NCI-H510A (cell line): ENCODE measurements at regions not wholly inside any gene's neighbourhood (a gene's known extent, or its start where the extent isn't known, plus 50 kb on each side); places are given as distances from the start of the nearest gene placed in this dataset.
"Not testable (repeated sequence)": the region's sequence is repeated elsewhere in the genome, so short reads cannot be mapped to it uniquely, and the experiment has no call there.

ENCODE experiments used
- DNase-seq: peaks from one replicate; lab custom pipeline; 2025; lab: John Stamatoyannopoulos, UW

DNA sequence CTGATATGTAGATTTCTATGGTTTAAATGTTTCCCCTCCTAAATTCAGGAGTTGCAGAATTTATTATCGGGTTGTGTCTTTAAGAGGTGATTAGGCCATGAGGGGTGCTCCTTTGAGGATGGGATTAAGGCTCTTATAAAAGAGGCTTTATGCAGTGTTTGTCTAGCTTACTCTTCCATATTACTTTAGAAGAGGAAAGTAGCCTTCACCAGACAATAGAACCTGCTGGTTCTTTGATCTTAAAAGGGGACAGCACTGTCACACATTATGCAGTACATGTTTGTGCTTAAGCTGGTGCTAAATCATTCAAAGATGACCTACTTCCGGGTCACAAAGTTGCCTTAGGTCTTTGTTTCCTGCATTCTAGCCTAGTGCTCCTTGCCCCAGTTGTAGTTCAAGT lies 81.0 kb downstream of the CPXCR1 start:
- DNase-seq, result no peak

DNA sequence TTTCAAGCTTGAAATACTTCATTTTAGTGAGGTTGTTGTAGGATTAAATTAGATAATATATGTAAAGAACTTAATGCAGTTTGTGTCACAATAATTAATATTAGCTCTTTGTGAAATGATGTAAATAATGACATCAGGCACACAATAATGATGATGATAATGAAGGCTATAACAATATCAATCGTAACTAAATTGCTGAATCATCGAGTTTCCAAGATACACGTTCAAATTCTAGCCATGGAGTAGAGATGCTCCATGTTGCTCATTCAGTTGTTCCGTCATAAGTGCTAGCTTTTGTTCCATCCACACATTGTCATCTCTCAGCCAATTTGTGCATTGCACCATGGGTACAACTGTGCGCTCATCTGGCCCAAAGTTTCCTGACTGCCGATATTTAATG lies 83.1 kb downstream of the CPXCR1 start:
- DNase-seq, result no peak

DNA sequence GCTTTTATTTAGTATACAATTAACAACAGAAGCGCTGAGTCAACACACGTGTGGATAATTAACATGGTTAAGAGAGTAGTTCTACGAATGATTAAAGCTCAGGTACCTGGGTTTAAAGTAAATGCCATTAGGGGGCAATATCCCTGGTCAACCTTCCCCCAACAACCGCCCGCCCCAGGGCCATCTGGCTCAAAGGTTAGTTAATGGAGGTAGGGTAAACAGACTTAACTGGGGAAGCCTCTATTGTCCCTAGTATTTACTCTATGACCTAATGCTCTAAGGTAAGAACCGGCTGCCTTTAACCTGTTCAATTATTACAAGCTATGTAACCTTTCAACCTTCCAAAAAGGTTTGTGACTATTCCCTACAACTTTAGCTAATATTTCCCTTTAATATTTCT lies 90.7 kb downstream of the CPXCR1 start:
- DNase-seq, result peak; percentile 0

DNA sequence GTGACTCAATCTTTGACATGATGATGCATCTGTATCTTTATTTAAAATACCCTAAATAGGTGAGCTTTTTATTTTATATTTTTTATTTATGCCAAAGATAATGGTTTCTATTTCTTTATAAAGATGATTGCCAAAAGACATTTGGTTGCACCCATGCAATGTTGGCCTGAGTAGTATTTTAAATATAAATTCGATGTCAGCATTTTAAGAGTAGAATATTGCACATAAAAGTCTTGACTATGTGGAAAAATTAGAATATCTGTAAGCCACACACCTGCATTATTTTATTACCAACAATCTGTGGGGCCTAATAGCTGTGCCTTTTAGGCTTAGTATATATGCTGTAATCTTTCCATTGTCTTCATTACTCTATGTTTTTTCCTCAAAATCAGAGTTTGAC lies 91.4 kb downstream of the CPXCR1 start:
- DNase-seq, result no peak

DNA sequence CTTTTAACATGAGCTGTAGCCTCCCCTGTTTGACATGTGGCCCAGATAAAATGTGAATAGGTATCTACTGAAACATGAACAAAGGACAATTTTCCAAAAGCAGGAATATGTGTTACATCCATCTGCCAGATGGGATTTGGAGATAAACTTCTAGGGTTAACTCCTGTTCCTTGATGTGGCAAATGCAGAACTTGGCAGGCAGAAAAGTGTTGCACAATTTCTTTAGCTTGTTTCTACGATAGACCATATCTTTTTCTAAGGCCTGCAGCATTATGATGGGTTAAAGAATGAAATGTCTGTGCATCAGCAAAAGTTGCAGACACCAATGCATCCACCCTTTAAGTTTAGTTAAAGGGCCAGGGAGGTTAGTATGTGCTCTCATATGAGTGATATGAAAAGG lies 96.8 kb downstream of the CPXCR1 start:
- DNase-seq, result not testable (repeated sequence)

DNA sequence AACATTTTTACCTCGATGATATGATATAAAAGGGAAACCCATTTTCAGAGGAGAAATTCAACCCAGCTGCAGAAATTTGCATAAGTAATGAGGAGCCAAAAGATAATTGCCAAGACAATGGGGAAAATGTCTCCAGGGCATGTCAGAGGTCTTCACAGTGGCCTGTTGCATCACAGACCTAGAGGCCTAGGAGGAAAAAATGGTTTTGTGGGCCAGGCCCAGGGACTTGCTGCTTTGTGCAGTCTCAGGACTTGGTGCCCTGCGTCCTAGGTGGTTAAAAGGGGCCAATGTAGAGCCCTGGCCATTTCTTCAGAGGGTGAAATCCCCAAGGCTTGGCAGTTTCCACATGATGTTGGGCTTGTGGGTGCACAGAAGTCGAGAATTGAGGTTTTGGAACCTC lies 106.9 kb downstream of the CPXCR1 start:
- no peak for DNase-seq

DNA sequence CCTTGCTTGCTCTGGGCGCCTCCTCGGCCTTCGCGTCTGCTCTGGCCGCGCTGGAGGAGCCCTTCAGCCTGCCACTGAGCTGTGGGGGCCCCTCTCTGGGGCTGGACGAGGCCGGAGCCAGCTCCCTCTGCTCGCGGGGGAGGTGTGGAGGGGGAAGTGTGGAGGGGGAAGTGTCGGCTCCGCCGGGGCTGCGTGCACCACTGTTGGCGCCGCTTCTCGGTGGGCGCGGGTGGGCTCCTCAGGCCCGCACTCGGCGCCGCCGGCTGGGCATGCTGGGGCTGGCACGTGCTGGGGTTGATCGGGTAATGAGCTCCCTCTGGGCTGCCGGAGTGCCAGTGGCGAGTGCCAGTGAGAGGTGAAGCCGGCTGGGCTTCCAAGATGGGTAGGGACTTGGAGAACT lies 116.7 kb downstream of the CPXCR1 start:
- no peak for DNase-seq

DNA sequence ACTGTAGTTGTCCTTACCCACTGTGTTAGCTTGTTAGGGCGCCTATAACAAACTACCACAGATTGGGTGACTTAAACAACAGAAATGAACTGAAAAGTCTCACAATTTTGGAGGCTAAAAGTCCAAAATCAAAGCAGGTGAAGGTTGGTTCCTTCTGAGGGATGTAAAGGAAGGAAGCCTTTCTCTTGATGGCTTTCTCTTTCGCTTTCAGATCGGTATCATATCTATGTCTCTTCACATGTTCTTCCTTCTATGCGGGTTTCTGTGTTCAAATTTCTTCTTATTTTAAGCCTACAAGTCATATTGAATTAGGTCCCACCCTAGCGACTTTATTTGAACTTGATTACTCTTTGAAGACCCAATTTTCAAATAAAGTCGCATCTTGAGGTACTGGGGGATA lies 118.6 kb downstream of the CPXCR1 start:
- no peak for DNase-seq

DNA sequence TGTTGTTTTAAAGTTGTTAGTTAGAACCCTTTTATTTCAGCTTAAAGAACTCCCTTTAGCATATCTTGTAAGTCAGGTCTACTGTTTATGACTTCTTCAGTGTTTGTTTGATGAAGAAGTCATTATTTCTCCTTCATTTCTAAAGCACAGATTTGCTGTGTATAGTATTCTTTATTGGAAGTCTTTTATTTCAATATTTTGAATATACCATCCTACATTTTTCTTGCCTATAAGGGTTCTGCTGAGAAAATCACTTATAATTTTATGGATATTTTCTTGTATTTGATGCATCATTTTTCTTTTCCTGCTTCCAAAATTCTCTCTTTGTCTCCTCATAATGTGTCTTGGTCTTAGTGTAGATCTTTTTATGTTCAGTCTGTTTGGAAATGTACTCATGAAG lies 134.5 kb downstream of the CPXCR1 start:
- no peak for DNase-seq

DNA sequence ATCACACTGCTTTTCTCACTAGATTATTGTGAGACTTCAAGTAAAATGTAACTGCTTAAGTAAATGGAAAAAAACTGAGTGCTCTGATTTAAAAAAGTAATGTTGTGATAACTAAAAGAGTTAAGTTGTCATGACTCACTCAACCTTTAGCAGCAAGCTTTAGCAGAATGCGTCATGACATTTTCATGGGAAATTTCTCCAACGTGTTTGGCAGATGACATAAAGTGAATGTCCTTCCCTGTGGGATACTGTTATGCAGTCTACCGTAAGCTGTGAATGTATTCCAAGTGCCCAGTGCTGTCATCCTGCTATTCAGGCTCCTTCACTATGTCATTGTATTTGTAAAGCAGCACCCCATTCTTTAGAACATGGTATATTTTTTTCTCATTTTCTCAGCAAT lies 136.2 kb downstream of the CPXCR1 start:
- DNase-seq, result no peak

DNA sequence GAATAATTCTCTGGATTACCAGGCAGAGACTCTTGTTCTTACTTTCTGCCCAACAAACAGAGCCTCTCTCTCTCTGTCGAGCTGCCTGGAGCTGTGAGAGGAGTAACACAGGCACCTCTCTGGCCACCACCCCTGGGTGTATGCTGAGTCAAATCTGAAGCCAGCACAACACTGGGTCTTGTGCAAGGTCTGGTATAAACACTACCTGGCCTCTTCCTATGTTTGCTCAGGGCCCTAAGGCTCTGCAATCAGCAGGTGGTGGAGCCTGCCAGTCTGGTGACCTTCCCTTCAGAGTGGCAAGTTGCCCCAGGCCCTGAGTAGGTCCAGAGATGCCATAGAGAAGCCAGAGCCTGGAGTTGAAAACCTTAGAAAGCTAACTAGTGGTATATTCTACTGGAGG lies 139.9 kb downstream of the CPXCR1 start:
- no peak for DNase-seq

DNA sequence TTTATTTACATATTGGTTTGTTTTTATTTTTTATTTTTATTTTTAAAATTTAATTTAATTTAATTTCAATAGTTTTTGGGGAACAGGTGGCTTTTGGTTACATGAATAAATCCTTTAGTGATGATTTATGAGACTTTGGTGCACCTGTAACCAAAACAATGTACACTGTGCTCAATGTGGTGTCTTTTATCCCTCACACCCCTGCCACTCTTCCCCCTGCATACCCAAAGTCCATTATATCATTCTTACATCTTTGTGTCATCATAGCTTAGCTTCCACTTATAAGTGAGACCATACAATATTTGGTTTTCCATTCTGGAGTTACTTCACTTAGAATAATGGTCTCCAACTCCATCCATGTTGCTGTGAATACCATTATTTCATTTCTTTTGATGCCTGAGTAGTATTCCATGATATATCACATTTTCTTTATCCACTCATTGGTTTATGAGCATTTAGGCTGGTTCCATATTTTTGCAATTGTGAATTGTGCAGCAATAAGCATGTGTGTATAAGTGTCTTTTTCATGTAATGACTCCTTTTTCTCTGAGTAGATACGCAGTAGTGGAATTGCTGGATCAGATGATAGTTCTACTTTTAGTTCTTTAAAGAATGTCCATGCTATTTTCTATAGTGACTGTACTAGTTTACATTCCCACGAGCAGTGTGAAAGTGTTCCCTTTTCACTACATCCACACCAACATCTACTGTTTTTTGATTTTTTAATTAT lies 157.1 kb downstream of the CPXCR1 start:
- no peak for DNase-seq

DNA sequence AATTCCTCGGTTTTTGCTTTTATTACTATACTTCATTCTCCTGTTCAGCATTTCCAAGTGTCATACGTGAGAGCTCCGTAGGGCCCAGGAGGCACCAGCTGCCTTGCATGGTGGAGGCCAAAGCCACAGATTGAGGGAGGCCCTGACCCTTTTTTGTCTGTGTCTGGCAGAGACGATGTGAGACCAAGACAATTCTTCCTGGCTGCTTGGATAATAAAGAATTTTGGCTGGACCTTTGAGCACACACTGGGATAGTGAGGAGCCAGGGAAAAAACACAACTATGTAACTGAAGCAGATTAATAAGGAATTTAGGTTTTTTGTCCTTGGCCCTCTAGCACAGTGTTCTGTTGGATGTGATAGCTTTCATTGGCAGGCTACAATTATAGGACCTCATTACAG lies 161.0 kb downstream of the CPXCR1 start:
- DNase-seq, result no peak

DNA sequence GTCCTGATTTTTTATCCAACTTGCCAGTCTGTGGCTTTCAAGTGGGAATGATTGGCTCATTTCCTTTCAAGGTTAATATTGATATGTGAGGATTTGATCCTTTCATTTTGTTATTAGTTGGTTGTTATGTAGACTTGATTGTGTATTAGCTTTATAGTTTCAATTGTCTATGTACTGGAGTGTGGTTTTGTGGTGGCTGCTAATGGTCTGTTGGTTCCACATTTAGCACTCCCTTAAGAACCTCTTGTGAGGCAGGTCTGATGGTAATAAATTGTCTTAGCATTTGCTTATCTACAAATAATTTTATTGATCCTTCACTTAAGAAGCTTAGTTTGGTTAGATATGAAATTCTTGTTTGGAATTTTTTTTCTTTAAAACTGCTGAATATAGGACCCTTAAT lies 190.6 kb downstream of the CPXCR1 start:
- DNase-seq, result no peak

DNA sequence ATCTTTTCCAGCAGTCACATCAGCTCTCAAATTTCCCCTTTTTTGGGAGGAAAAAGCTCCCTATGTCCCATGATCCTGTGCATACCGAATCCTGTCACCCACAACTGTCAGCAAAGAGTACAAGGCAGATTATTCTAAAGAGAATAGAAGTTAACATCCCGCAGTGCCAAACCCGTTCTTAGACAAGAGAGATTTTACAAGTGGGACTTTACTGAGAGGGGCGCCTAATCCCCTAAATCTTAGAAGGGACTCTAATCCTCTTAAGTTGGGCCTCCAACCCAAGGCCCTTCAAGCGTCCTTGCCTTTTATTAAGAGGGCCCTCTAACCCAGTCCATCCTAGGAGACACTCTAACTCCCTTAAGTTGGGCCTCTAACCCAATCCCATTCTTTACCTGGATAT lies 193.9 kb downstream of the CPXCR1 start:
- no peak for DNase-seq

DNA sequence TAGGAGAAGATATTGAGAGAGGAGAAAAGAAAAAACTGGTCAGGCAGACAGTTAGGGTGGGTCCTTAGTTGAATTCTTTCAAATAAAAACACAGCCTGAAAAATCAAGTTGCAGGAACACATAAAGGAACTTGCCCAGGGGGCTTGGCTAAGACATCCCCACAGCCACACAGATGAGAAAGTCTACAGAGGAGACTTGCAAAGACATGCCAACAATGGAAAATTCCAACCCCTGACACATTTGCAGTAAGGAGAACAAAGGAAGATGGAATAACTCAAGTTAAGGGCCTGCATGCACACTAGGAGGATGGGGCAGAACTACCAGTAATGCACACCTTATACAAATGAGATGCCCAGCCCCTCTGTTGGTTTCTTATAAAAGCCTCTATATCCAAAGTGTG lies 197.6 kb downstream of the CPXCR1 start:
- DNase-seq, result no peak

DNA sequence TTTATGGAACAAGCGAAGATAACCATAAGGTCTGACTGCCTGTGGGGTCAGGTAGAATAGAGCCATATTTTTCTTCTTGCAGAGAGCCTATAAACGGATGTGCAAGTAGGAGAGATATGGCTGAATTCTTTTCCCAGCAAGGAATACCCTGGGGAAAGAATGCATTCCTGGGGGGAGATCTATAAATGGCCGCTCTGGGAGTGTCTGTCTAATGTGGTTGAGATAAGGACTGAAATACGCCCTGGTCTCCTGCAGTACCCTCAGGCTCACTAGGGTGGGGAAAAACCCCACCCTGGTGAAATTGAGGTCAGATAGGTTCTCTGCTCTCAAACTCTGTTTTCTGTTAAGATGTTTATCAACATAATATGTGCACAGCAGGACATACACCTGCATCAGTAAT lies 209.0 kb downstream of the CPXCR1 start:
- not testable (repeated sequence) for DNase-seq

DNA sequence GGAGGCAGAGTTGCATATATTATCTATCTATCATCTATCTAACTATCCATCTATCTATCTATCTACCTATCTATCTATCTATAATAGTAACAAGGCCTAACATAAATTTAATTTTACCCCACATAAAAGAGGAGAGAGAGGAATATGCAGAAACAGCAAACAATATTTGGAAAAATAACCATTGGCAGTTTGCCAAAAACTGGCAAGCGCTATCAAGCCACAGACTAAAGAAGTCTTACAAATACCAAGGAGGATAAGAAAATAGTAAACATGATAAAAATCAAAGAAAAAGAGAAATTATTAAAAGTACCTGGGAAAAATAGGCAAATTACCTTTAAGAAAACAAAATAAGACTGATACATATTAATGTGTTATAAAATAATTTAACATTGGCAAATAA lies 230.8 kb downstream of the CPXCR1 start:
- no peak for DNase-seq

DNA sequence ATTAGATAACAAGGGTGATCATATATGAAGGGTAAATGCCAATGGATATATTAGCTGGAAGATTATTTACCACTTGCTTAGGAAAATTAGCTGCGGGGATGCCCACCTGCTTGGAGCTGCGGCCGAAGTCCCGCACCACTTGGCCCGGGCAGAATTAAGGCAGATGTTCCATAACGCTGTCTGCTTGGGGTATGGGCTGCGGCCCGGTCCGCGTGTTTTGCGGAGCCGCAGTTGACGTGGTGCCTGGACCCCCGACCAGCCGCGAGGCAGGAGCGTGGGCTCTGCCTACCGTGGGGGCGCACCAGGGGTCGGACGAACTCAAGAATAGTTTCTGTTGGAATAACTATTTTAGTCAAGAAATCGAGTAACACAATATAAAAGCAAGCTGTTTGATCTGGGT lies 235.2 kb downstream of the CPXCR1 start:
- no peak for DNase-seq

DNA sequence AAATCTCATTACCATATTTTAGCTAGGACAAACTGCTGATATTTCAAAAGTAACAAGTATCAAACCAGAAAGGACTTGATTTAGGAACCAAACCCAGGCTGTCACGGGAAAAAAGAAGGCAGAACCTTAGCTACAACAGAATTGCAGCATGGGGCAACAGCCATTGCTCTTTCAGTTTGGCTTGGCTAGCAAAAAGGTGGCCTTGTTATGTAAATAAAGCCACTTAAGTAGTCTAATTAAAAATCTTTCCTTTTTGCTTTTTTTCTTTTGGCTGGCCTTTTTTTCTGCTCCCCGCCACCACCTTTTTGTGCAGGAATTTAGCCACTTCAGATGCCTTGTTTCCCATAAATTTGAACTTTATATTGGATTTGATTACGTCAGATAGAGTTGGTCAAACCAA lies 235.9 kb downstream of the CPXCR1 start:
- no peak for DNase-seq

DNA sequence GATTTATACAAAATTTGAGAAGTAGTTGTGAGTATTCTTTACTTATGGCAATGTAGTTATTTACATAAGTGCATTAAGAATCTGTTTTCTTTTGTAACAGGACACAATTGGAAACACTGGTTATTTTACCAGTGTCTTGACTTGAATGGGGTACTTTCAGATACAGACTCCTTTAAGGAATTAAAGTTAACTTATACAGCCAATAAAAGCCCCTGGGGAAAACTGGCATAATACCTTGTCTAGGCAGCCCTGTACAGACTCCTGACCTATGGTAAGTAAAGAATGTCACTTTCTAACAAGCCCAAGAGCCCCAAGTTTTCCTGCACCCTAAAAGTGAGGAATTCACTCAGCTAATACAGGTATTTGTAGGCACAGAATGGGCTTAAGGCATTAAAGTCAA lies 241.8 kb downstream of the CPXCR1 start:
- DNase-seq, result no peak

DNA sequence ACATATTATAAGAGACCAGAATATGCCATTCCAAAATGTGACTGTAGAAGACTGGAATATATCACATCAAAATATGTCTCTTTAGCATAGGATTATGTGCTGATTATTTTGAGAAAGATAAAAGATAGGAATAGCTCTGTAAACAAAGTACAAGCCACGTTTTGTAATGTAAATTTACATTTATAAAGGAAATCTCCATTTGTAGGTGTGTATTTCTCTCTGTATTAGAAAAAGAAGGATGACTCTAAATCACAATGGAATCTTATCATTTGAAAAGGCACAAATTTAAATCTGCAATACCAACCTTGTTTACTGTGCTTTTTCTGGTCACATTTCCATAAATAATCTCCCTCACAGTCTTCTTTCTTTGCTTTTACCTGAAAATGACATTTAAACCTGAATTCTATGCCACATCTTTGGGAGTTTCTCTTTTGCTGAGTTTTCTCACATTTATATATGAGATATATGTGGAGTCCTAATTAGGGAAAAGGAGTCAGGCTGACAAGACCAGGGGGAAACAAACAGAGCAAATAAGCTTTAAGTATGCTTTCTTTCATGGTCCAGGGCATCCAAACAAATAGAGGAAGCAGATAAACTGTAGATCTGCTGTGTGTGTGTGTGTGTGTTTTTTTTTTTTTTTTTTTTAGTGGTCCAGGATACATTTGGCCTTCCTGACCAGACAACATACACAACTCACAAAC lies 244.0 kb downstream of the CPXCR1 start:
- DNase-seq, result no peak

DNA sequence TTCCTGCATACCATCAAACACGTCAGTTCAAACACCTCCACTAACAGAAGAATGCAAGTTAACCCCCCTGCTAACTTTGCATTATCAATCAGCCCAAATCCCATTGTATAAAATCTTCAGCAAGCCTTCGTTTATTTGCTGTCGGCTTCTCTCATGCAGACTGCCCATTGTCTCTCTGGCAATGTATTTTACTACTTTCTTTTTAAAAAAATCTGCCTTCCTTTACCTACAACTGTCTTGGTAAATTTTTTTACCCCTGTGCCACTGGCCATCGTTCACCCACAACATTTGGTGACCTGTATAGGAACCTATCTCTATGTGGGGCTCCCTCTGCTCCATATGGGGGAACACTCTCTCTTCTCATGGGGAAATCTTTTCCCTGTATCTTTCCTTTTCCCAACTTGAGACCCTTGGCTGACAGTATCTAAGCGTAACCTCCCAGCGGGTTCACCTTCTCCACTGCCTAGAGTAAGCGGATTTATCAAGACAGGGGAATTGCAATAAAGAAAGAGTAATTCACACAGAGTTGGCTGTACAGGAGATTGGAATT lies 244.6 kb downstream of the CPXCR1 start:
- DNase-seq, result no peak

DNA sequence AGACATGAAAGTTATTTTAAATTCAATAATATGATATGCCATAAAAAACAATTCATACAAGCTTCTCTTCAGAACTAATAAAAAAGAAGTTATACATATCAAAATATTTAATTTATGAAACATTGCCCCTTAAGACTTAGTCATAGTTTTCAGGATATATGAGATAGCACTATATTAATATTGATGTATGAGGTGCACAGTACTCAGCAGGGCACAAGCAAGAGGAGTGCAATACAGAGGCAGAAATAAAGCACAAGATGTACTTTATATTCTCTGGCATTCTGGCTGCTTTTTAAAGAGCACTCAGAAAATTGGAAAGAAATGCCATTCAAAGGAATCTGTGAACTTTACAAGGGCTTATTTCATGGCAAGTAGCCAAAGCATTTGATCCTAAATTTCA lies 274.9 kb downstream of the CPXCR1 start:
- no peak for DNase-seq
